GM18499 (cell line): ENCODE measurements at regions not wholly inside any gene's neighbourhood (a gene's known extent, or its start where the extent isn't known, plus 50 kb on each side); places are given as distances from the start of the nearest gene placed in this dataset.

Experiments
- ATAC-seq: cut with Tn5 transposase; IDR thresholded peaks from one replicate; pipeline ENCODE4 v1.9.1; 2021; ENCODE audit warnings: moderate number of reproducible peaks; ENCODE audit not compliant: insufficient read depth, unreplicated experiment

- no peak for ATAC-seq
Observed at GRCh38 chr19:34305221-34306083, 51.1 kb downstream of the GARRE1 start.

- ATAC-seq: no peak
Observed at GRCh38 chr19:34306213-34306661, 51.9 kb downstream of the GARRE1 start.

GRCh38 chr19:34306824-34307223 is 52.5 kb downstream of the GARRE1 start:
- no peak for ATAC-seq

GRCh38 chr19:34308381-34309367 is 54.3 kb downstream of the GARRE1 start:
- no peak for ATAC-seq

- ATAC-seq: no peak
Observed at GRCh38 chr19:34309368-34310138, 55.2 kb downstream of the GARRE1 start.

GRCh38 chr19:34310494-34310981 is 54.5 kb upstream of the GPI start:
- ATAC-seq: no peak

GRCh38 chr19:34313188-34313587 is 51.8 kb upstream of the GPI start:
- ATAC-seq: no peak

- peak; percentile 69 for ATAC-seq
Observed at GRCh38 chr19:34314437-34315313, 50.3 kb upstream of the GPI start.
